ENCODE measurements at regions not wholly inside any gene's neighbourhood (a gene's known extent, or its start where the extent isn't known, plus 50 kb on each side); places are given as distances from the start of the nearest gene placed in this dataset.

- DNase-seq (ENCODE audit: low spot score): no peak
Measured at GRCh38 chr12:124726596-124727263, 136.9 kb downstream of the SCARB1 start.

GRCh38 chr12:124725597-124726237 is 137.9 kb downstream of the SCARB1 start:
- DNase-seq (ENCODE audit: low spot score): no peak

- DNase-seq (ENCODE audit: low spot score): no peak
Measured at GRCh38 chr12:124725099-124725498, 138.6 kb downstream of the SCARB1 start.

GRCh38 chr12:124722878-124723277 is 140.8 kb downstream of the SCARB1 start:
- DNase-seq (ENCODE audit: low spot score): no peak

GRCh38 chr12:124721501-124722162 is 142.0 kb downstream of the SCARB1 start:
- no peak for DNase-seq (ENCODE audit: low spot score)

- DNase-seq (ENCODE audit: low spot score): no peak
Measured at GRCh38 chr12:124720681-124721500, 142.8 kb downstream of the SCARB1 start.

GRCh38 chr12:124720004-124720680 is 143.5 kb downstream of the SCARB1 start:
- DNase-seq (ENCODE audit: low spot score): no peak

GRCh38 chr12:124719231-124719630 is 144.4 kb downstream of the SCARB1 start:
- no peak for DNase-seq (ENCODE audit: low spot score)

- DNase-seq (ENCODE audit: low spot score): no peak
Measured at GRCh38 chr12:124718458-124718857, 145.2 kb downstream of the SCARB1 start.

GRCh38 chr12:124718036-124718435 is 145.6 kb downstream of the SCARB1 start:
- DNase-seq (ENCODE audit: low spot score): no peak

- DNase-seq (ENCODE audit: low spot score): no peak
Measured at GRCh38 chr12:124717318-124717717, 146.3 kb downstream of the SCARB1 start.

GRCh38 chr12:124716208-124717130 is 147.2 kb downstream of the SCARB1 start:
- DNase-seq (ENCODE audit: low spot score): no peak

- no peak for DNase-seq (ENCODE audit: low spot score)
Measured at GRCh38 chr12:124715121-124715990, 147.9 kb upstream of the NCOR2 start.

- DNase-seq (ENCODE audit: low spot score): no peak
Measured at GRCh38 chr12:124713436-124714082, 146.1 kb upstream of the NCOR2 start.

GRCh38 chr12:124713041-124713435 is 145.6 kb upstream of the NCOR2 start:
- DNase-seq (ENCODE audit: low spot score): no peak

GRCh38 chr12:124711344-124711743 is 143.9 kb upstream of the NCOR2 start:
- DNase-seq (ENCODE audit: low spot score): no peak

- no peak for DNase-seq (ENCODE audit: low spot score)
Measured at GRCh38 chr12:124709722-124710687, 142.6 kb upstream of the NCOR2 start.

- DNase-seq (ENCODE audit: low spot score): no peak
Measured at GRCh38 chr12:124707316-124707715, 139.9 kb upstream of the NCOR2 start.
